GM19468 (cell line): ENCODE measurements at regions not wholly inside any gene's neighbourhood (a gene's known extent, or its start where the extent isn't known, plus 50 kb on each side); places are given as distances from the start of the nearest gene placed in this dataset.
"Not testable (repeated sequence)": the region's sequence is repeated elsewhere in the genome, so short reads cannot be mapped to it uniquely, and the experiment has no call there.

Experiments
- ATAC-seq: cut with Tn5 transposase; IDR thresholded peaks from one replicate; pipeline ENCODE4 v1.9.1; 2021; ENCODE audit warnings: mild to moderate bottlenecking, moderate library complexity, moderate number of reproducible peaks; ENCODE audit not compliant: unreplicated experiment; ENCODE audit errors: extremely low read depth

DNA sequence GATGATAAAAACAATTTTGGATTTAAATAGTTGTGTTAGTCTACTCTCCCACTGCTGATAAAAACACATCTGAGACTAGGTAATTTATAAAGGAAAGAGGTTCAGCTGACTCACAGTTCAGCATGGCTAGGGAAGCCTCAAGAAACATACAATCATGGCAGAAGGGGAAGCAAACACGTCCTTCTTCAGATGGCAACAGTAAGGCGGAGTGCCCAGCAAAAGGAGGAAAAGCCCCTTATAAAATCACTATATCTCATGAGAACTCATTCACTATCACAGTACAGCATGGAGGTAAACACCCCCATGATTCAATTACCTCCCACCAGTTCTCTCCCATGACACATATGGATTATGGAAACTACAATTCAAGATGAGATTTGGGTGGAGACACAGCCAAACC lies 632.1 kb downstream of the SLC16A7 start:
- ATAC-seq, result no peak

DNA sequence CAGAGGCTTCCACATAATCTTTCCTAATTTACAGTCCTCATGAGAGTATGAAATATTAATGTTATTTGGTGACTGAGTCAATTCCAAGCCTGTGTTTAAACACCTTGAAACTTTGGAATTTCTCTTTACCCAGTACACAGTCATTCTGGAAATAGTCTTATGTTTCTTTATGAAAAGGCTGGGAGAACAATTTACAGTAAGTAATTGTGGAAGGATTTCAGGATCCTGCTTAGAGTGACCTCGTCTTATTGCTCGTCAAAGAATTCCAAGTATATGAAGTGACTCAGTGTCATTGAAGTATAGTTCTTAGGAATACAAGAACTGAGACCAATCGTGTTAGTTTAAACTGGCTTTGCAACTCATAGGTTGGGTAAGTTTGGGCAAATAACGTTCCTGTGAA lies 634.2 kb downstream of the SLC16A7 start:
- ATAC-seq, result no peak

DNA sequence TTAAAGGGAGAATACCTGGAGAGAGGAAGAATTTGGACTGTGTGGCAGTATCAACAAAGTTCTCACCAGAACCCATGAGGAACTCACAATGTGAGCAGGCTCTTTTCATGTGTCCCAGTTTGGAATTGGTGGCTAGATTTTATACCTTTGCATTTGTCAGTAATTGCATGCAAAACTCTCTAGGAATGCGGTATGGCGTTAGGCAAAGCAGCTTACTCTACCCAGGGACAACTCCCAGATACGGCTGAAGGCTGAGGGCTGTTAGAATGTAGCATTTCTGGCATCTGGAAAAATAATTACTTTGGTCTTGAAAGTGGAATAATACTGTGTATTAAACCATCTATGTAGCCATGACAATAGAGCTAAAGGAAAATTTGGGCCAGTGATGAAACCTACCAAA lies 635.5 kb downstream of the SLC16A7 start:
- no peak for ATAC-seq

DNA sequence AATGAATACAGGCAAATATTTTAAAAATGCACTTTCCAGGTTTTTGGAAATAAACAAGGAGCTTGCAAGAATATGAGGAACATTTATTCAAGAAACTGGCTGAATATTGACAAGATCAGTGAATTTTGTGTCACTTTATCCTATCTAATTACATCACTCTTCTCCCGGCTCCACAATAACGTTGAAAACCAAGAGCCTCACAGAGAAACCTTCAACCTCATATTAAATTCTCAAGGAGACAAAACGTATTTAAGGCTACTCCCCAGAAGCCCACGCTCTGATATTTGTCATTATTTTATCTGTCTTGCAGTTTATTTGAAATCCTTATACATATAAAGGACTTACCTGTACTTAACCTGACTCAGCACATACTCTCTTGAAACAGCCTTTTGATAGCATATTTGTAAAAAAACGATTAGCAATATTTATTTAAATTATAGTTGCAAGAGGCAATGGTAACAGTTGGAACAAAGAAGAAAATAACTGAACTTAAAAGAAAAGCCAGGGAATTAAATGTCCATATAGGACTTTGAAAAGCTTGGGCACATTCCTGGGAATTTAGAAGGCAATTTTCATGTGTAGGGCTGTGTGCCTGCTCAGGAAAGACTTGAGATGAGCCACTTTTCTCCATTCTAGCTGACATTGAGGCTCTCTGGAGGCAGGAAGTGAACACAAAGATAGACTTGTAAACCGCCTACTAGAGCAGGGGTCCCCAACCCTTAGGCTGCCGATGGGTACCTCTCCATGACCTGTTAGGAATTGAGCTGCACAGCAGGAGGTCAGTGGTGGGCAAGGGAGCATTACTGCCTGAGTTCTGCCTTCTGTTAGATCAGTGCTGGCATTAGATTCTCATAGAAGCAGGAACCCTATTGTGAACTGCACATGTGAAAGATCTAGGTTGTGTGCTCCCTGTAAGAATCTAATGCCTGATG lies 636.4 kb downstream of the SLC16A7 start:
- ATAC-seq, result no peak

DNA sequence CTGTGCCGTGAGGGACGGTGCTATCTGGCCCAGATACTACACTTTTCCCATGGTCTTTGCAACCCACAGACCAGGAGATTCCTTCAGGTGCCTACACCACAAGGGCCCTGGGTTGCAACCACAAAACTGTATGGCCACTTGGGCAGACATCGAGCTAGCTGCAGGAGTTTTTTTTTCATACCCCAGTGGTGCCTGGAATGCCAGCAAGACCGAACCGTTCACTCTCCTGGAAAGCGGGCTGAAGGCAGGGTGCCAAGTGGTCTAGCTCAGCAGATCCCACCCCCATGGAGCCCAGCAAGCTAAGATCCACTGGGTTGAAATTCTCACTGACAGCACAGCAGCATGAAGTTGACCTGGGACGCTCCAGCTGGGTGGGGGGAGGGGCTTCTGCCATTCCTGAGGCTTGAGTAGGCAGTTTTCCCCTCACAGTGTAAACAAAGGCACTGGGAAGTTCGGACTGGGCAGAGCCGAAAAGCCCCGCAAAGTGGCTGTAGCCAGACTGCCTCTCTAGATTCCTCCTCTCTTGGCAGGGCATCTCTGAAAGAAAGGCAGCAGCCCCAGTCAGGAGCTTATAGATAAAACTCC lies 638.9 kb downstream of the SLC16A7 start:
- not testable (repeated sequence) for ATAC-seq

DNA sequence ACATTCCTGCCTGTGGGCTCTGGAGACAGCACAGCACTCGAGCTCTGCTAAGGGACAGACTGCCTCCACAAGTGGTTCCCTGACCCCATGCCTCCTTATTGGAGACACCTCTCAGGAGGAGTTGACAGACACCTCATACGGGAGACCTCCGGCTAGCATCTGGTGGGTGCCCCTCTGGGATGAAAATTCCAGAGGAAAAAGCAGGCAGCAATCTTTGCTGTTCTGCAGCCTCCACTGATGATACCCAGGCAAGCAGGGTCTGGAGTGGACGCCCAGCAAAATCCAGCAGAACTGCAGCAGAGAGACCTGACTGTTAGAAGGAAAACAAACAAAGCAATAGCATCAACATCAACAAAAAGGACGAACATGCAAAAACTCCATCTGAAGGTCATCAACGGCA lies 639.4 kb downstream of the SLC16A7 start:
- ATAC-seq, result no peak

DNA sequence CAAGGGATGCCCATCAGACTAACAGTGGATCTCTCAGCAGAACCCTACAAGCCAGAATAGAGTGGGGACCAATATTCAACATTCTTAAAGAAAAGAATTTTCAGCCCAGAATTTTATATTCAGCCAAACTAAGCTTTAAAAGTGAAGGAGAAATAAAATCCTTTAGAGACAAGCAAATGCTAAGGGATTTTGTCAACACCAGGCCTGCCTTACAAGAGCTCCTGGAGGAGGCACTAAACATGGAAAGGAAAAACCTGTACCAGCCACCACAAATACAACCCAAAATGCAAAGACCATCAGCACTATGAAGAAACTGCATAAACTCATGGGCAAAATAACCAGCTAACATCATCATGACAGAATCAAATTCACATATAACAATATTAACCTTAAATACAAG lies 640.6 kb downstream of the SLC16A7 start:
- ATAC-seq, result not testable (repeated sequence)

DNA sequence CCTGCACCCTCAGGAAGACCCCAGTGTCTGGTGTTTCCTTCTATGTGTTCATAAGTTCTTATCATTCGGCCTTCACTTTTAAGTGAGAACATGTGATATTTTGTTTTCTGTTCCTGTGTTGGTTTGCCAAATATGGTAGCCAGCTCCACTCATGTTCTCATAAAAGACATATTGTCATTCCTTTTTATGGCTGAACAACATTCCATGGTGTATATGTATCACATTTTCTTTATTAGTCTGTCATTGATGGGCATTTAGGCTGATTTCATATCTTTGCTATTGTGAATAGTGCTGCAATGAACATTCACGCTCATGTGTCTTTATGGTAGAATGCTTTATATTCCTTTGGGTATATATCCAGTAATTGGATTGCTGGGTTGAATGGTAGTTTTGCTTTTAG lies 645.1 kb downstream of the SLC16A7 start:
- ATAC-seq, result no peak

DNA sequence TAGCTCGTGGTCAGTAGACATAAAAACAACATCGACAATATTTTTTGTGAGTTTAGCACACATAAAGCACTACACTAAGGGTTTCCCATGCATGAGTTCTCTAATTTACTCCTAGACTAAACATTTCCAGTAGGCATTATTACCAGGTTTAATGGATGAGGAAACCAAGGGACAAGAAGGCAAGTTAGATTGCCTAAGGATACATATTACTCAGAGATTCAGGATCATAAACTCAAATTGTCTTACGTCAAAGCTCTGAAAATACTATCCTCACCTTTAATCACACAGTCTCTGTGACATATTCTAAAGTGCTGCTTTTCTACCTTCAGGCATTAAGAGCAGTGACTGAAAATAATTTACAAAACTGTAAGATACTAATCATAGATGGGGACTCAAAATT lies 655.3 kb downstream of the SLC16A7 start:
- no peak for ATAC-seq

DNA sequence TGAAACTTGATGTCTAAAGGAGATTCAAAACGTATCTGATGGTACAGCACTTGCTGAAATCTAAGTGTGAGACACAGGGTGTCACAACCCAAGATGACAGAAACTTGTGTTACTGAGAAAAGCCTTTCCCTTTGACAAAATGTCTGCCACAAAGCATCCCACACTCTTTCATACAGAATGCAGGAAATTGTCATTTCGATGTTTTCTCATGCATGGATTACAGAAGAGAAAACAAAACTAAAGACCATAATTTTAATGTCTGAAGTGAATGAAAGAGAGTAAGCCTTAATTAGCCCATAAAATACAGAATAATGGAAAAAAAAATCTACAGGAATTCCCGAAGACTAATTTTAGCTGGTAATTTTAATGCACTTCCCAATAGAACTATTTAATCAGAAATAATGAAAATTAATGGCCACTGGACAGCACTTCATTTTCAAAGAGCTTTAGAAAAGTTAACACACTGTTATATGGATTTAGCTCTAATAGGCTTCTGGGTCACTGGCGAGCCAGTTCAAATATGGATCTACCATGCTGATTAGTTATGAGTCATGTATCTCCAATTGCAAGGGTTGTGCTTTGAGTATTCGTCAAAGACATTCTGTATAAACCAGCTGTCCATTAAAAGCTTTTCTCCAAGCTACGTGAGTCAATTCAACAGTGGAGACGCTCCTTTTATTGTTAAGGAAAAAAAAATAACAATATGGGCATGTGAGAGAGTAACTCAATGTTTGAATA lies 656.7 kb downstream of the SLC16A7 start:
- ATAC-seq, result no peak

DNA sequence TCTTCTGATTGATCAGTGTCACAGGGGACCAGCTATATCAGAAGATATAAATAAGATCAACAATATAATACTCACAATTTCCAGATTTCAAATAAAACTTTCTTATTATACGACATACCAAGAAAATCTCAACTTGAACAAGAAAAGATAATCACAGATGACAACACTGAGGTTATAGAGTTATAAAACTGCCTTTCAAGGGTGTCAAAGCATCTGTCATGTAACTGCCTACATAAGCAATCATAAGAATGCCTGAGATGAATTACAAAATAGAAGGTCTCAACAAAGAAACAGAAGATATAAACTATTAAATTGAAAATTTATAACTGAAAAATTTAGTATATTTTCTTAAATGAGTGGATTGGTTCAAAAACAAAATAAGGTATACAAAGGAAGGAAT lies 659.2 kb downstream of the SLC16A7 start:
- ATAC-seq, result no peak

DNA sequence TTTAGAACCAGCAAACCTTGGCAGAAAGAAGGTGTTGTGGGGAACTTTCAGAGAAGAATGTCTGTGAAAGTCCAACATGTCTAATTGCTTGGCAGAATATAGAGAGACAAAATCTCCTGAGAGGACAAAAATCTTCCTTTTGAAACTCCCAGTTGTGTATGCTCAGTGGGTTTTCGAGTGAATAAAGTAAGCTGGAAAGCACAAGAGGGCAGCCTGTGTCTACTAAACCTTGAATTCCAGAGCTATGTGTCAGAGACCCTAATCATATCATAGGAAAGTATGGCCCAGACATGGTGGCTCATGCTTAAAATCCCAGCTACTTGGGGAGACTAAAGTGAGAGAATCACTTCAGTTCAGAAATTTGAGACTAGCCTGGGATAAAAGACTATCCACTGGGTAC lies 661.2 kb downstream of the SLC16A7 start:
- no peak for ATAC-seq

DNA sequence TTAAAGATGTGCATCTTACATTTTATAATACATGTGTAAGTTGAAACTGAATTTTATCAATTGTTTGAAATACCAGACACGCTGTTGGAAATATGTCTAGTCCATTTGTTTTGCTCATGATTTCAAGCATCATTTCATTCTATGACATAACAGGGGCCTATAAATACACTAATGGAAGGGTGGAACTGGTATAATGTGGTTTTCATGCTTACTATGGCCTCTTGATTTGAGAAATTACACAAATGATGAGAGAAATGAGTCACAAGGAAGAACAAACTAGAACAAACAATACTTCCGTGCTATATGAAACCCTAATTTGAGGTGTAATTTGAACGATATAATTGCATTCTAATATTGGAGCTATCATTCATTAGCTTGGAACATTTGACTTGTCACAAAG lies 663.4 kb downstream of the SLC16A7 start:
- no peak for ATAC-seq

DNA sequence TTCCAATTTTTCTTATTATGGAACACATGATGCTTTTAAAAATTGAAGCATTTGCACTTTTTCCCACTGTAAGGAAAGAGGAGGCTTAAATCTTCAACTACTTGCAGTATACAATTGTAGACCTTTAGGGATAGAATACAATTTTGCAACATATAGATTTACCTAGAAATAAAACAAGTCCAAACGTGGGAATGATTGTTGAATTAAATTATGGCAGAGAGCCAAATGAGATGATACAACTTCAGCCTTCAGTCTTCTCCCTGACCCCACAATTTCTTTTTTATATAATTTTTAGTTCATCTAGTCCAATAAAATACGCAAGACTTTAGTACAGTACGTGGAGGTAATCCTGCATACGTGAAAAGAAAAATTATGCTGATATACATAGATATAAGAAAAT lies 666.5 kb downstream of the SLC16A7 start:
- no peak for ATAC-seq

DNA sequence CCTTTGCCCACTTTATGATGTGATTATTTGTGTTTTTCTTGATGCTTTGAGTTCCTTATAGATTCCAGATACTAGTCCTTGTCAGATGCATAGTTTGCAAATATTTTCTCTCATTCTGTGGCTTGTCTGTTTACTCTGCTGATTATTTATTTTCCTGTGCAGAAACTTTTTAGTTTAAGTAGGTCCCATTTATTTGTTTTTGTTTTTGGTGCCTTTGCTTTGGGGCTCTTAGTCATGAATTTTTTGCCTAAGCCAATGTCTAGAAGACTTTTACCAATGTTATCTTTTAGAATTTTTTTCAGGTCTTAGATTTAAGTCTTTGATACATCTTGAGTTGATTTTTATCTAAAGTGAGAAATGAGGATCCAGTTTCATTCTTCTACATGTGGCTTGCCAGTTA lies 667.3 kb downstream of the SLC16A7 start:
- no peak for ATAC-seq

DNA sequence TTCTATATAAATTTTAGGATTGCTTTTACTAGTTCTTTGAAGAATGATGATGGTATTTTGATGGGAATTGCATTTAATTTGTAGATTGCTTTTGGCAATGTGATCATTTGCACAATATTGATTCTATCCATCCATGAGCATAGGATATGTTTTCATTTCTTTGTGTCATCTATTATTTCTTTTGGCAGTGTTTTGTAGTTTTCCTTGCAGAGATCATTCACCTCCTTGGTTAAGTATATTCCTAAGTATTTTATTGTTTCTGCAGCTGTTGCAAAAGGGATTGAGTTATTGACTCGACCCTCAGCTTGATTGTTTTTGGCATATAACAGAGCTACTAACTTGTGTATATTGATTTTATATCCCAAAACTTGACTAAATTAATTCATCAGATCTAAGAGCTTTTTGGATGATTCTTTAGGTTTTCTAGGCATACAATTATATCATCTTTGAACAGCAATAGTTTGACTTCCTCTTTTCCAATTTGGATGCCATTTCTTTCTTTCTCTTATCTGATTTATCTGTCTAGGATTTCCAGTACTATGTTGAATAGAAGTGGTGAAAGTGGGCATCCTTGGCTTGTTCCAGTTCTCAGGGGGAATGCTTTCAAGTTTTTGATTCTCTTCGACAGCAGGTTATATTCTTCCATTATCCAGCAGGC lies 668.1 kb downstream of the SLC16A7 start:
- no peak for ATAC-seq

DNA sequence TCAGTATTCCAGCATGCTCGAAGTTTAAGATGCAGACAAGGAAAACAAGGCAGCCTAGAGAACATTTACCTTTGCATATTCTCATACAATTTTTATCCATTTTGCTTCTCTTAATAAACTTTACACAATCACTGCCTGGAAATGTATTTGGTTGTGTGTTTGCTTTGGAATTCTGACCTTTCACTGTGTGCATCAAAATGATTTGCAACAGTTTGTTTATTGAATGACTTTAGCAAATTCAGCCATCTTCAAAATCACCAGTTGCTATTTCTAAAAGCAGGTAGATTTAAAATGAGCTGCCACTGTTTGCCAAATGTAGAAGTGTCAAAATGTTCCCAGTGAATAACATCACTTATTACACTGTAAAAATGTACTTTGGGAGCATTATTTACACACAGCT lies 669.9 kb downstream of the SLC16A7 start:
- ATAC-seq, result no peak

DNA sequence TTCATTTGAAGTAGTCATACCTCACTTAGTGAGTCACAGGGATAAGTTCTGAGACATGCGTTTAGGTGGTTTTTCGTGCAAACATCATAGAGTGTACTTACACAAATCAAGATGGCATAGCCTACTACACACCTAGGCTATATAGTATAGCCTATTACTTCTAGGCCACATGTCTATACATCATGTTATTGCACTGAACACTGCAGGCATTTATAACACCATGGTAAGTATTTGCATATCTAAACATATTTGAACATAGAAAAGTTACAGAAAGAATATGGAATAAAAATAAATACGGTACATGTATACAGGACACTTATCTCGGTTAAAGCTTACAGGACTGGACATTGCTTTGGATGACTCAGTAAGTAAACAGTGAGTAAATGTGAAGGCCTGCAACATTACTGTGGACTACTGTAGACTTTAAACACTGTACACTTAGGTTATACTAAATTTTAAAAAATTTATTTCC lies 670.6 kb downstream of the SLC16A7 start:
- ATAC-seq, result no peak

DNA sequence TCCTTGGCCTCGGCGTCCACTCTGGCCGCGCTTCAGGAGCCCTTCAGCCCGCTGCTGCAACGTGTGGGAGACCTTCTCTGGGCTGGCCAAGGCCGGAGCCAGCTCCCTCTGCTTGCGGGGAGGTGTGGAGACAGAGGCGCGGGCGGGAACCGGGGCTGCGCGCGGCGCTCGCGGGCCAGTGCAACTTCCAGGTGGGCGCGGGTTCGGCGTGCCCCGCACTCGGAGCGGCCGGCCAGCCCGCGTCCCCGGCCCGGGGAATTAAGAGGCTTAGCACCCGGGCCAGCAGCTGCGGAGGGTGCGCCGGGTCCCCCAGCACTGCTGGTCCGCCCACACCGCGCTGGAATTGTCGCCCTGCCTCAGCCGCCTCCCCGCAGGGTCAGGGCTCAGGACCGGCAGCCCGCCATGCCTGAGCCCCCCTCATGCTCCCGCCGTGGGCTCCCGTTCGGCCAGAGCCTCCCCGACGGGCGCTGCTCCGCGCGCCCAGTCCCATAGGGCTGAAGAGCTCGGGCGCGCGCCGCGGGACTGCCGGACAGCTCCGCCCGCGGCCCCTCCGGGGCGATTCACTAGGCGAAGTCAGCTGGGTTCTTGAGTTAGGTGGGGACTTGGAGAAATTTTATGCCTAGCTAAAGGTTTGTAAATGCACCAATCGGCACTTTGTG lies 673.9 kb downstream of the SLC16A7 start:
- ATAC-seq, result no peak

DNA sequence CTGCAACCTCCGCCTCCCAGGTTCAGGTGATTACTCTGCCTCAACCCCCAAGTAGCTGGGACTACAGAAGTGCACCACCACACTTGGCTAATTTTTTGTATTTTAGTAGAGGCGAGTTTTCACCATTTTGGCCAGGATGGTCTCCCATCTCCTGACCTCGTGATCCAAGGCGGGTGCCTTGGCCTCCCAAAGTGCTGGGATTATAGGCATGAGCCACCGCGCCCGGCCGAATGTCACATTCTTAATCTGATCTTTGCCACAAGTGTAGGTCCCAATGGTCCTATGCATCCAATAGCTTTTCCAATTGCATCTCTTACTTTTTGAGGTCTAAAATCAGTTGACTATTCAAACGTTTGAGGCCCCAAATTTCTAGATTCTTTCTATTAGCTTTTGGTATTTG lies 676.0 kb downstream of the SLC16A7 start:
- ATAC-seq, result no peak
